ENCODE measurements at regions not wholly inside any gene's neighbourhood (a gene's known extent, or its start where the extent isn't known, plus 50 kb on each side); places are given as distances from the start of the nearest gene placed in this dataset.

GRCh38 chr2:163291790-163292189, 444.0 kb downstream of the FIGN start:
- Histone ChIP-seq H3K4me3 (ENCODE audit: low read depth, low read length) (no peak overlapping the region), H3K27me3 (ENCODE audit: control insufficient read depth, insufficient read depth, low read length) (no peaks in the 10 kb centered on the region), H3K36me3 (ENCODE audit: control insufficient read depth, insufficient read depth, low read length) (no peaks in the 10 kb centered on the region)
- DNase-seq (ENCODE audit: low read depth) = no peak
- TF ChIP-seq CTCF (IDR thresholded peaks at IDR 0.05; ENCODE audit: insufficient read depth, low read length, poor library complexity, severe bottlenecking) = no peak

- DNase-seq (ENCODE audit: low read depth) = no peak
- Histone ChIP-seq H3K4me3 (ENCODE audit: low read depth, low read length) (no peak overlapping the region), H3K27me3 (ENCODE audit: control insufficient read depth, insufficient read depth, low read length) (no peaks in the 10 kb centered on the region), H3K36me3 (ENCODE audit: control insufficient read depth, insufficient read depth, low read length) (no peaks in the 10 kb centered on the region)
- no peak for TF ChIP-seq CTCF (IDR thresholded peaks at IDR 0.05; ENCODE audit: insufficient read depth, low read length, poor library complexity, severe bottlenecking)
These were observed 443.1 kb upstream of the KCNH7 start for GRCh38 chr2:163281717-163282116.

GRCh38 chr2:163269374-163270021, 430.9 kb upstream of the KCNH7 start:
- H3K27me3 ChIP-seq (ENCODE audit: control insufficient read depth, insufficient read depth, low read length) = no peaks in the 10 kb centered on the region
- TF ChIP-seq CTCF (IDR thresholded peaks at IDR 0.05; ENCODE audit: insufficient read depth, low read length, poor library complexity, severe bottlenecking) = no peak
- no peaks in the 10 kb centered on the region for H3K36me3 ChIP-seq (ENCODE audit: control insufficient read depth, insufficient read depth, low read length)
- no peak overlapping the region for H3K4me3 ChIP-seq (ENCODE audit: low read depth, low read length)
- no peak for DNase-seq (ENCODE audit: low read depth)

- Histone ChIP-seq H3K4me3 (ENCODE audit: low read depth, low read length) (no peak overlapping the region), H3K36me3 (ENCODE audit: control insufficient read depth, insufficient read depth, low read length) (no peaks in the 10 kb centered on the region), H3K27me3 (ENCODE audit: control insufficient read depth, insufficient read depth, low read length) (no peaks in the 10 kb centered on the region)
- no peak for TF ChIP-seq CTCF (IDR thresholded peaks at IDR 0.05; ENCODE audit: insufficient read depth, low read length, poor library complexity, severe bottlenecking)
- peak; percentile 51 for DNase-seq (ENCODE audit: low read depth)
These were observed 428.2 kb upstream of the KCNH7 start for GRCh38 chr2:163266772-163267171.

GRCh38 chr2:163265562-163265961, 427.0 kb upstream of the KCNH7 start:
- H3K27me3 ChIP-seq (ENCODE audit: control insufficient read depth, insufficient read depth, low read length) = no peaks in the 10 kb centered on the region
- TF ChIP-seq CTCF (IDR thresholded peaks at IDR 0.05; ENCODE audit: insufficient read depth, low read length, poor library complexity, severe bottlenecking) = no peak
- no peak for DNase-seq (ENCODE audit: low read depth)
- H3K4me3 ChIP-seq (ENCODE audit: low read depth, low read length) = no peak overlapping the region
- no peaks in the 10 kb centered on the region for H3K36me3 ChIP-seq (ENCODE audit: control insufficient read depth, insufficient read depth, low read length)

- no peak overlapping the region for H3K4me3 ChIP-seq (ENCODE audit: low read depth, low read length)
- no peaks in the 10 kb centered on the region for H3K36me3 ChIP-seq (ENCODE audit: control insufficient read depth, insufficient read depth, low read length)
- peak; percentile 21 for DNase-seq (ENCODE audit: low read depth)
- no peak for TF ChIP-seq CTCF (IDR thresholded peaks at IDR 0.05; ENCODE audit: insufficient read depth, low read length, poor library complexity, severe bottlenecking)
- no peaks in the 10 kb centered on the region for H3K27me3 ChIP-seq (ENCODE audit: control insufficient read depth, insufficient read depth, low read length)
These were observed 425.8 kb upstream of the KCNH7 start for GRCh38 chr2:163264341-163264740.

Measured in kidney epithelial cell (primary cell).